Fibroblast of skin of left biceps (primary cell): ENCODE measurements at regions not wholly inside any gene's neighbourhood (a gene's known extent, or its start where the extent isn't known, plus 50 kb on each side); places are given as distances from the start of the nearest gene placed in this dataset.
"Not testable (repeated sequence)": the region's sequence is repeated elsewhere in the genome, so short reads cannot be mapped to it uniquely, and the experiment has no call there.

ENCODE experiments used
- DNase-seq, 2 experiments: peaks; one replicate each; pipeline ENCODE4 v3.0.0-alpha.2; 2013; ENCODE audit warnings: low read depth in 2 of 2

GRCh38 chr2:58730764-58731487 lies 489.8 kb upstream of the FANCL start:
- DNase-seq, result no peak

DNA sequence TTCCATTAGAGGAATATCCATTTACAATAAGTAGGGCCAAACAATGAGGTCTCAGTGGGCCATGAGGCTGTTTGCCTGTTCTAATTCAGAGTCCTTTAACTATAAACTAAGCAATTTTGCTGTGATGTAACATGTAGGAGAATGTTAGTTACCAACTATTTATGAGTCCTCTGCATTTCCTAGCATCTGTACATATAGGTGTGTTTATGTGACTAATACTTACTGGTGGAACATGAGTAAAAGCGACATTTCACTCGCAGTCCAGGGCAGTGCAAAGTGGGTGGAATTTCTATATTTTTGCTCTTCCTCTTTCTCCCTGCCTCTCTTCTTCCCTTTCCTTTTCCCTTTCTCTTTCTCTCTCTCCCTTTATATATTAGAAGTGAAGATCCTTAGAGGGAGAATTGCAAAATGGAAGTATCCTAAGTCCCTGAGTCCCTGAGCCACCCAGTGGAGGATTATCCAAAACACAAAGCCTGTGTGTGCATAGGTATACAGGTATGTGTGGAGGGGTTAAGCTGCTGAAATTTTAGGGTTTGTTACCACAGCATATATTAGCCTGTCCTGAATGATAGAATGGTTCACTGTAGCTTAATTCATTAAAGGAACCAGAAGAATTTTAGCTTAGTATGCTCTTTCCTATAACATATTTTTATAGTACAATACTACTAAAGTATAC lies 487.0 kb upstream of the FANCL start:
- DNase-seq, result no peak

- DNase-seq, result no peak
These were observed 480.9 kb upstream of the FANCL start for GRCh38 chr2:58721912-58722591.

- no peak for DNase-seq
These were observed 479.9 kb upstream of the FANCL start for GRCh38 chr2:58720770-58721697.

GRCh38 chr2:58720033-58720769 lies 479.1 kb upstream of the FANCL start:
- DNase-seq, result no peak

GRCh38 chr2:58715344-58715743 lies 474.2 kb upstream of the FANCL start:
- DNase-seq, result no peak

GRCh38 chr2:58714238-58714637 lies 473.1 kb upstream of the FANCL start:
- no peak for DNase-seq

DNA sequence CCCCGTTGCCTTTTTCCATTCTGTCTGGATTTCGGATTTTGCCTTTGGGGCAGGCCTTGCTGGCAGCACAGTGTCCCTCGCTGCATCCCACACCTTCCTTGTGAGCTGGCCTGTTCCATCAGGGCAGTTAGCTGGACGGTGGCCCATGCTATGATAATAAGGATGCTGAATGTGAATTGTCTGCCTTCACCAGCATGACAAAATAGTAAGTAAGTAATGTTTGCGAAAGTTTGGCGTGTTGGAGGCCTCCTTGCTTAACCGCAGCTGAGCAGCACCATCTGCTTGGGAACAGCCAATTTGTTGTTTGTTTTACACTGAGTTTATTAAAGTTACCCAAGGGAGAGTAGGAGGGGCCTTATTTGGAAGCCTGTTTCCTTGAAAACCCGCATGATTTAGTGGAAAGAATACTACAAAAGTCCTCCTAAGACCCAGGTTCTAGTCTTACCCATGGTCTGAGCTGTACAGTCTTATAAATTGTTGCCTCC lies 469.7 kb upstream of the FANCL start:
- no peak for DNase-seq

- no peak for DNase-seq
These were observed 468.7 kb upstream of the FANCL start for GRCh38 chr2:58709687-58710354.

GRCh38 chr2:58709274-58709673 lies 468.1 kb upstream of the FANCL start:
- no peak for DNase-seq

- no peak for DNase-seq
These were observed 467.4 kb upstream of the FANCL start for GRCh38 chr2:58708565-58708964.

- no peak for DNase-seq
These were observed 461.3 kb upstream of the FANCL start for GRCh38 chr2:58702302-58702885.

DNA sequence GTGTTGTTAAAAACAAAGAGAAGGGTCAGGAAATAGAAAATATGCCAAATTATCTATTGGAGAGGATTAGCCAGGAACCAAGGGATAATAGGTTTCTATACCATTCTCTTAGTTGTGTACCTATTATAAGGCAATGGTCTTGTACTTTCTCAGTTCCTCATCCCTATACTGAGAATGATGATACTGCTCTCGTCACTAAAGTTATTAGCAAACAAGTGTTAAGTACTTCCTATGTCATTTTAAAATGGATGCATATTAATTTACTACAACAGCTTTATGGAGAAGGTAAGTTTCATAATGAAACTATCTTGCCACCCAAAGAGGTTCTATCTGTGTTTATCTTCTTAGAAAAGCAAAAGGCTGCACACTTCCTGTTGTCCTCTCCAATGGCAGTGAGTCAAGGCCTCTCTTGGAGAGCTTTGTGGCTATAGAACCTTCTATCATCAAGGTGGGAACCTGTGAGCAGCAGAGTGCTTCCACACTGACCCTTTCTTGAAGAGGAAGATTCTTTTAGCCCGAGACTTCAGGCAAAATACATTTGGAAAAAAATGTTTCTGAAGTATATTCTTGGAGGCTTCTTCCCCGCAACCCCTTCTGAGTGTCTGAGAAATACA lies 460.7 kb upstream of the FANCL start:
- no peak for DNase-seq

GRCh38 chr2:58700591-58700990 lies 459.5 kb upstream of the FANCL start:
- no peak for DNase-seq

GRCh38 chr2:58699411-58699810 lies 458.3 kb upstream of the FANCL start:
- DNase-seq, result no peak

DNA sequence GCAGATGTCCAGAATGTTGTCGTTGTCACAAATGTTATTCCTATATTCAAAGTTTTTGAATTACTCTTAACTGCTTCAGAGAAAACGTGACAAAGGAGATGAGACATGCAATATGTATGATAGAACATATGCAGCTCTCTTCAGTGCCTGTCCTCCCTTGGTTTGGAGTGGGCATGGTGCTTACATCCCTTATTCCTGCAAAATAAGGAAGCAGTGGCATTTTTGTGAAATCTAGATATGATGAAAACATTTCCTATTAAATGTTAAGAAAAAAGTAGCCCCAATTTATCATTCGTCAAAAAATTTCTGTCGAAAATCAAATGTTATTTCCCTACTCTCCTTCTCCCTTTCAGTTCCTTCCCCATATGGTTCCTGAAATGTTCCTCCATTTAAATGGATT lies 457.5 kb upstream of the FANCL start:
- no peak for DNase-seq

DNA sequence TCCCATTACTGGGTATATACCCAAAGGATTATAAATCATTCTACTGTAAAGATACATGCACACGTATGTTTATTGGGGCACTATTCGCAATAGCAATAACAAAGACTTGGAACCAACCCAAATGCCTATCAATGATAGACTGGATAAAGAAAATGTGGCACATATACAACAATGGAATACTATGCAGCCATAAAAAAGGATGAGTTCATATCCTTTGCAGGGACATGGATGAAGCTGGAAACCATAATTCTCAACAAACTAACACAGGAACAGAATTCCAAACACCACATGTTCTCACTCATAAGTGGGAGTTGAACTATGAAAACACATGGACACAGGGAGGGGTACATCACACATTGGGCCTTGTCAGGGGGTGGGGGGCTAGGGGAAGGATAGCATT lies 453.0 kb upstream of the FANCL start:
- DNase-seq, result not testable (repeated sequence)

GRCh38 chr2:58691041-58691440 lies 449.9 kb upstream of the FANCL start:
- not testable (repeated sequence) for DNase-seq

- no peak for DNase-seq
These were observed 447.7 kb upstream of the FANCL start for GRCh38 chr2:58688813-58689212.

- DNase-seq, result no peak
These were observed 445.7 kb upstream of the FANCL start for GRCh38 chr2:58686776-58687175.
